Tibial nerve (tissue), 4 donors: ENCODE measurements at regions not wholly inside any gene's neighbourhood (a gene's known extent, or its start where the extent isn't known, plus 50 kb on each side); places are given as distances from the start of the nearest gene placed in this dataset.

ENCODE experiments used
- EP300 ChIP-seq, 2 donors: sonication (generic); formaldehyde crosslinking; IDR thresholded peaks; one replicate each; pipeline ENCODE4 v1.6.1; 2017; ENCODE audit warnings: antibody characterized with exemption in 2 of 2, mild to moderate bottlenecking in 1 of 2
- POLR2A ChIP-seq, 2 donors: fragments of 450-650 bp; IDR thresholded peaks; one replicate each; pipeline ENCODE4 v1.6.1; 2017; ENCODE audit warnings: antibody characterized with exemption in 2 of 2, mild to moderate bottlenecking in 2 of 2, moderate library complexity in 2 of 2
- TF ChIP-seq, protein P1 (sequence below), 5 experiments: fragments of 200-600 bp in 3 of 5; fragments of 450-650 bp in 2 of 5; sonication (generic) in 3 of 5; IDR thresholded peaks; one replicate each; pipeline ENCODE4 v1.5.1; 2016 to 2019; ENCODE audit warnings: antibody characterized with exemption in 5 of 5, mild to moderate bottlenecking in 3 of 5, moderate library complexity in 2 of 5

DNA sequence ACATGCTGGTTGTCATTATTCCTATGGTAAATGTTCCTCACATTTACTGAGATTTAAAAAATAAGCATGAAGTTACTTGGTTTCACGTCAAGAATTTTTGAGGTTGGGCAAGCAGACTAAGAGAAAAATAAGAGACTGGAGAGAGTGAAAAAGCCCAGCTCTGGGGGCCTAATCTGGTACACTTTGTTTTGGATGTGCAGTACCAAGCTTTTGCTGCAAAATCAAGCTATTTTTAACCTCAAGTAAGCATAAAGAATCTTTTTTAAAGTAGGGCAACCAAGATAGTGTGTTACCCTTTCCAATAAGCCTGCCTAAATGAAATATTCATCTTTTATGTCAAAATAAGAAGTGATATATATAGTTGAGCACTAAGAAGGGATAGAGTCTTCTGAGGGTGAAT lies 79.4 kb upstream of the ARHGAP20 start:
- TF ChIP-seq POLR2A (IDR thresholded peaks at IDR 0.05) = no peak
- TF ChIP-seq, protein P1, sequence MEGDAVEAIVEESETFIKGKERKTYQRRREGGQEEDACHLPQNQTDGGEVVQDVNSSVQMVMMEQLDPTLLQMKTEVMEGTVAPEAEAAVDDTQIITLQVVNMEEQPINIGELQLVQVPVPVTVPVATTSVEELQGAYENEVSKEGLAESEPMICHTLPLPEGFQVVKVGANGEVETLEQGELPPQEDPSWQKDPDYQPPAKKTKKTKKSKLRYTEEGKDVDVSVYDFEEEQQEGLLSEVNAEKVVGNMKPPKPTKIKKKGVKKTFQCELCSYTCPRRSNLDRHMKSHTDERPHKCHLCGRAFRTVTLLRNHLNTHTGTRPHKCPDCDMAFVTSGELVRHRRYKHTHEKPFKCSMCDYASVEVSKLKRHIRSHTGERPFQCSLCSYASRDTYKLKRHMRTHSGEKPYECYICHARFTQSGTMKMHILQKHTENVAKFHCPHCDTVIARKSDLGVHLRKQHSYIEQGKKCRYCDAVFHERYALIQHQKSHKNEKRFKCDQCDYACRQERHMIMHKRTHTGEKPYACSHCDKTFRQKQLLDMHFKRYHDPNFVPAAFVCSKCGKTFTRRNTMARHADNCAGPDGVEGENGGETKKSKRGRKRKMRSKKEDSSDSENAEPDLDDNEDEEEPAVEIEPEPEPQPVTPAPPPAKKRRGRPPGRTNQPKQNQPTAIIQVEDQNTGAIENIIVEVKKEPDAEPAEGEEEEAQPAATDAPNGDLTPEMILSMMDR (IDR thresholded peaks at IDR 0.05) = no peak
- TF ChIP-seq EP300 (IDR thresholded peaks at IDR 0.05) = no peak
